ENCODE measurements at regions not wholly inside any gene's neighbourhood (a gene's known extent, or its start where the extent isn't known, plus 50 kb on each side); places are given as distances from the start of the nearest gene placed in this dataset.
"Not testable (repeated sequence)": the region's sequence is repeated elsewhere in the genome, so short reads cannot be mapped to it uniquely, and the experiment has no call there.

DNA sequence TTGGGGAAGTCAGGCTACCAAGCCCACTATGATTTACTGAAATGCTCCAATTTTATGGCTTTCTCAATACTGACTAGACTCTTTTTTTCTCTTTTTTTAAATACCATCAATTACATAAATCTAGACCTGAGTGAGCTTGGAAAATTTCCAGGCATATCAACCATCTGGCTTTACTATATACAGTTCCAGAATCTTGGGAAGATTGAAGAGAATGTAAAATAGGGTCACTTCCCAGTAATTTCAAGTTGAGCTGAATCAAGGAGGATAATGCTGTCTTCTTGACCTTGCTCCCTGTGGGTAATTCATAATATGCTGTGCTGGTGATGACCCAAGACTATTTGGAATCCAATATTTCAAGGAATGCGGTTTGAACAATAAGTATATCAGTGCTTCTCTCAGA lies 108.1 kb downstream of the MAP3K21 start:
- DNase-seq (ENCODE audit: low spot score), result no peak

DNA sequence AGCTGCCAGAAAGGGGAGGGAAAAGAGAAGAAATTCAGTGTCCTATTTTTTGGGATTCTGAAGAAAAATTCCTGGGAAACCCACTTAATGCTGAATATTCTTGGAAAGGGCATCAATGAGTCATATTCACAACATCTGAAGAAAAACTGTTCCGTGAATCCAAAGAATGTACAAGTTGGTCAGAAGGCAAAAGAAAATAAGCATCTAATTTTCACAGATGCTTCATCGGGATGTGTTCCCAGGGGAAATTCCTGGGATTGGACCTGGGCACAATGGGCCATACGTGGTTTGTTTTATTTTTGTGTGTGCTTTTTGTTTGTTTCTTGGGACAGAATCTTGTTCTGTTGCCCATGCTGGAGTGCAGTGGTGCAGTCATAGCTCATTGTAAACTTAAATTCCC lies 112.2 kb downstream of the MAP3K21 start:
- DNase-seq (ENCODE audit: low spot score), result no peak

DNA sequence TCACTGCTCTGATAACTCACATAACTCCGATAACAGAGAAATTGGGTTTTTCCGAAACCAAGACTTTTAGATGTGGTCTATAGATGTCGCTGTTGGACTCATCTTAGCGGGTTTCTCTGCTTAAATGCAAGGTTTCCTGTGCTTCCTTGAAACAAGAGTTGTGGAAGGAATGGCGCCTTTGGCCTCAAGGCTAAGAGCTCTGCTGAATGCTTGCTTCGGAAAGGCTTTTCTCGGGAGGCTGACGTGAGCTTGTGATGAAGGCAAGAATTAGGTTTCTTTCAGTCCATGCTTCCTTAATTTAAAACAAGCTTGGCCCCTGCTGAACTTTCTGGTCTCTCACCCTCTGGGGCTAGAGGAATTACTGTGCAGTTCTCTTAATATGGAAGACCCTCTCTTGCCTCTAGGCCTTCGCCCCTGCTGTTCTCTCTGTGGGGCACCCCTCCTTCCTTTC lies 113.5 kb downstream of the MAP3K21 start:
- peak; percentile 64 for DNase-seq (ENCODE audit: low spot score)

DNA sequence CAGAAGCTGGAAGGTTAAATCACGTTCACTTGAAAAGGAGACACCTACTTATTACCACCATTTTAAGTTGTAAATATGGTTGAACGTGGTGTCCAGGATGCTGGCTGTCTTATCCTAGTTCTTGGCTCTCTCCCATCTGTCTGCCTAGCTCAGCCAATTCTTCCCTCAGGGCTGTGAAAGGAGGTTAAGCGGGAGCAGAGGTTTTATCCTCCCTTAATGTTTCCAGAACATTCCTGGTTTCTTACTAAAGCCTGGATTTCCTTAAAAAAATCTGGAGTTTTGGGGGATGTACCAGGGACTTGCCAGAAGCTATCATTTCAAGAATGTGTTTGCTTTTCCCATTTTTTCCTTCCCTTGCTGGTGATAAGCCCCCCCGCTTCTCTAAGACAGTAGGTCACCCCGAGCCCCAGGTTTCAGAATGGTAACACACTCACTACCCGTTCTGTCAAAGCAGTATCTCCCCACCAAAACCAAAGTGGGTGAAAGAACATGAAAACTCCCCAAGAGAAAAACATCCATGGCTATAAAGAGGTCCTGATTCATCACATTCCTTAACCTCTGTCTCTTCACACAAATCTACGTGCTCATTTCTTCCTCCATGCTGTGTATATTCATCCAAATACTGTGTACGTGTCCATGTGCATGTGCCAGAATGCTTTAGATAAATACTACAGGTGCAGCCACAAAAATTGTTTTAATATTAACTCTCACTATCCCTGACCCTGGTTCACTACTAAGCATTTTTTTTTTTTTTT lies 114.7 kb downstream of the MAP3K21 start:
- DNase-seq (ENCODE audit: low spot score), result no peak

DNA sequence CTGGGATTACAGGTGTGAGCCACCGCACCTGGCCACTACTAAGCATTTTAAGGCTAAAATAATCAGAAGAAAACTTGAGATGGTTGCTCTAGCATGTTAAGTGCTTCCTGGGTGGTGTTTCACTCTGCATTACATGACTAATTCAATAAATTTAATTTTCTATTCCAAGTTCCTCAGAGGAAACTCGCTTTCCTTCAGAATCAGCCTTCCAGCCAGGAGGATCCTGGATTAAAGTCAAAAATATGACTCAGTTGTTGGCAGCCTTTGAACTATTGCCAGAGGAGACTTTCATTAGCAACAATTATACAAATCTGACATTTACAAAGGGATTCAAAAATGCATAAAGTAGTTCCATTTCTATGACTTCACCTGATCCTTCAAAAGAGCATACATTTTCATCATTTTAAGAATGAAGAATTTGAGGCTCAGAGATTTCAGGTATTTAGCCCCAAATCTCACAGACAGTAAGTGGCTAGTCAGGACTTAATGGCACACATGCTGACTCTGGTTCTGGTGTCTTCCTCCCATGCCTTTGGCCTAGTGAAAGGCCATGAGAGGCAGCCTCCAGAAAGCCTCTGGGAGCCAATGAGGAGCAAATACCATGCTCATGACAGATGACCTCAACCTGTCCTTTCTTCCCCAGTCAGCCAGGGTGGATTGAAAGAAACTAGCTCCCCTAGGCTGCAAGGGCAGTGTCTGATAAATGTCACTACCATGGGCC lies 115.7 kb downstream of the MAP3K21 start:
- no peak for DNase-seq (ENCODE audit: low spot score)

DNA sequence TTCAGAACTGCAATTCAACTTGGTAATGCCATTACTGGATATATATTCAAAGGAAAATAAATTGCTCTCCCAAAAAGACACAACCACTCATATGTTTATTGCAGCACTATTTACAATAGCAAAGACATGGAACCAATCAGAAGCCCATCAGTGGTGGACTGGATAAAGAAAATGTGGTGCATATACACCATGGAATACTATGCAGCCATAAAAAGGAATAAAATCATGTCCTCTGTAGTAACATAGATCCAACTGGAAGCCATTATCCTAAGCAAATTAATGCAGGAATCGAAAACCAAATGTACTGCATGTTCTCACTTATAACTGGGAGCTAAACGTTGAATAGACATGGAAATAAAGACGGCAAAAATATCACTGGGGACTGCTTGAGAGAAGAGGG lies 117.0 kb downstream of the MAP3K21 start:
- no peak for DNase-seq (ENCODE audit: low spot score)

DNA sequence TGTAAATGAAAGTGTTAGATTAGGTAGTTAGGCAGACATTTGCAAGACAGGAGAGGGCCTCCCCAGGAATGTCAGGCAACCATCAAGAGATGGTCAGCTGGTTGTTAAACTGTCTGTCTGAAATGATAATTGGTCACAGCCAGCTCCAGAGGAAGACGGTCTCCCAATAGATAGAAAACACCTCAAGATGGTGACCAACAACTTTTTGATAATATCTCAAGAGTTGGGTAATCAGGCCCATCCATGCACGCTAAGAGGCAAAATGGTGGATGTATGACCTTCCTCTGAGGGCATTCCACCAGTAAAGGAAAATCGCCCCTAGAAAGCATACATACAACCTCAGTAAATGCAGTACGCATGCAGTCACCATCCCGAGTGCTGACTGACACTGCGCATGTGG lies 118.2 kb downstream of the MAP3K21 start:
- no peak for DNase-seq (ENCODE audit: low spot score)

DNA sequence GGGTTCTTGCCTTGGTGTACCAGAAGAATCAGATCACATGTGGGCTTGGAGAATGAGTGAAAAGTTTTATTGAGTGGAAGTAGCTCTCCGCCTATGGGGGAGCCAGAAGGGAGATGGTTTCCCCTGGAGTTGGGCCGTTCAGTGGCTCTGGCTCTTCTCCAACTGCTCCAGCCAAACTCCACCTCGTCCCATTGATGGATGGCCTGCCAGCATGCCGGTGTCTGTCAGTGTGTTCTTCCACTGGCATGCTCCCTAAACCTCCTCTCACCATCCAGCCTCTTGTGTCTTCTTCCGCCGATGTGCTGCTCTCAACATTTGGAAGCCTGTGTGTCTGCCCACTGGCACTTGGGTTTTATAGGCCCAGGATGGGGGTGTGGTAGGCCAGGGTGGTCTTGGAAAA lies 119.4 kb downstream of the MAP3K21 start:
- DNase-seq (ENCODE audit: low spot score), result no peak

DNA sequence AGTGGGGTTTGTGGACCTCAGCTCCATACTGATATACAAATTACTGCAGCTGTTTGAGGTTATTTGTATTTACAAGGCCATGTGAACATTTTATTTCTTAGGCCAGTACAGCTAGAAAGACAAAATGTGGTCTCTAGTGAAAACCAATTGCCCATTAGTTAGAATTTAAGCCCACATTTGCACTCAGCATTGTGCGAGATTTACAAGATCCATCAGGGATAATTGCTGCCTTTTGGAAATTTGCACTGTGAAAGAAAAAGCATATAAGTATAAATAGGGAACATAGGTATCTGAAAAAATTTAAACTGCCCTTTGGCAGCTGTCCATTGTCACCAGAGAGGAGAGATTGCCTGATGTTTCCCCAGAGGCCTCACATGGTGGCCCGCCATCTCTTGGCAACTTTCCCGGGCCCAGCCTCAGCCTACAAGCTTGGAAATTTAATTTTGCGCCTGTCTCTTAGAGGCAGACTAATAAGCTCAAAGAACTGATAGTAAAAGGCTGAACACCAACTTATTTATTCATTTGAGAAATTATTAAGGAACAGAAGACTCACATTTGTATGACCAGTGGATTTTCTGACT lies 120.7 kb downstream of the MAP3K21 start:
- DNase-seq (ENCODE audit: low spot score), result no peak

DNA sequence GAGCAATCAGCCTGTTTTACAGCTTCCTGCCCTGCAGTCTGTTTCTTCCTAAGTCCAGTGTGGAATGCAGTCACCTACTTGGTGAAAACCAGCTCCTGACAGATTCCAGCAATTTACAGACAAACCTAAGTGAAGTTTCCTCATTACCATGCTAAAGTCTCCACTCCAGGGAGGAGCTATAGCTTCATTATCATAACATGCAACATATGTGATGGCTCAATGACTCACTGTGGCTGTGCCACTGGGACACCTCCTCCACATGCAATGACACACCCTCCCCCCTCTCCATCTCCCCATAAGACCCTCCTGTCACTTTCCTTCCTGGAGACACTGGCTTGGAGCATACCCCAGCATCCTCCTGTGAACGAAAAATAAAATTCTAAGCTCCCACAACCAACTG lies 125.2 kb downstream of the MAP3K21 start:
- DNase-seq (ENCODE audit: low spot score), result no peak

DNA sequence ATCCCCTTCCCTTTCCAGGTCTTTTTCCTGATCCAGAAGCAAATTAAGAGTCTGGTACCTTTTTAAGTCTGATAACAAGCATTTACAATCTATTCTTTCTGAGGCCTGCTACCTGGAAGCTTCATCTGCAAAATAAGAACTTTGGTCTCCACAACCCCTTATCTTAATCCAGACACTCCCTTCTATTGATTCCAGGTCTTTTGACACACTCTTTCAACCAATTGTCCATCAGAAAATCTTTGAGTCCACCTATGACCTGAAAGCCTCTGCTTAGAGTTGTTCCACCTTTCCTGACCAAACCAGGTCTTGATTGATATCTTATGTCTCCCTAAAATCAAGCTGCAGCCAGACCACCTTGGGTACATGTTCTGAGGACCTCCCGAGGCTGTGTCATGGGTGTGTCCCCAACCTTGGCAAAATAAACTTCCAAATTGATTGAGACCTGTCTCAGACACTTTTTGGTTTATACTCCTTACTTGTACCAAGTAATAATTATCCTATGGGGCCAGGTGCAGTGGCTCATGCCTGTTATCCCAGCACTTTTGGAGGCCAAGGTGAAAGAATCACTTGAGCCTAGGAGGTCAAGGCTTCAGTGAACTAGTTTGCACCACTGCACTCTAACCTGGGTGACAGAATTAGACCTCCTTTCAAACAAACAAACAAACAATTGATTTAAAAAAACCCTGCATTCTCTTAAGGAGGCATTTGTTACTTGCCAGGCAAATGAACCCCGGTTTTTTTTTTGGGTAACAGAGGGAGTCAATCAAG lies 126.1 kb downstream of the MAP3K21 start:
- DNase-seq (ENCODE audit: low spot score), result no peak

DNA sequence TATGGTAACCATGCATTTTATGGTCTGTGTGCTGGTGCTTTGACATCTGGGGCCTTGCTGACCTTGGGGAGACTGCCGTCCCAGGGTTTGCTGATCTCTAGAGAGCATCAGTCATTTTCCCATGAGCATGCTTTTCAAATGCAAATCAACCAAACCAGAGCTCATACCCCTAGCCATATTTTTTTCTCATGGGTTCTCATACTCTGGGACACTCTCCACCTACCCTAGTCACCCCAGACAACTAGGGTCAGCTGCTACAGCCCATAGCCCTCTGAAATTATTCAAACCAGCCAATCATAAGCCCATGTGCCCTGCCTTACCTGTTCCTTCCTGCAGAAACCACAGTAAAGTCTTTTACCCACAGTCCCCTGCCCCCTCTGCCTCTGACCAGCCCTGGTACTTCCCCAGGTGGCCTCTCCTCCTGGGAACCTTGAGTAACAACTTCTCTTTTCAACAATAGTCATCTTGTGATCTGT lies 132.0 kb downstream of the MAP3K21 start:
- no peak for DNase-seq (ENCODE audit: low spot score)

DNA sequence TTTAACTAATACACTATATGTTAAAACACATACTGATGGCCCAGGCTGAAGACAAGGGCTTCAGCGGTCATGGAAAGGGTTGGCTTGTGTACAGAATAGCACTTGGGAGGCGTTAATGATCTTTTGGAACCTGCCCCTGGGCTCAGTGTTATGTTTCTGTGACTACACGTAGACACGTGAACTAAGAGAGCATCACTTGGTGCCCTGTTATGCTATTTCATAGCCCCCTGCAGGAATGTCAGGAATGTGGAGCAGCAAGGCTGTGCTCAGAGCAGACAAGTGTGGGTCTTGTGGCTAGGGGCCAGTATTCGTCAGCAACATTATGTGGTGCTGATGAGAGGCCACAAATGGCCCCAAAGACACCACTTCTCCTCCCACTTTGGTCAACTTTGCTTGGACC lies 132.4 kb downstream of the MAP3K21 start:
- DNase-seq (ENCODE audit: low spot score), result no peak

DNA sequence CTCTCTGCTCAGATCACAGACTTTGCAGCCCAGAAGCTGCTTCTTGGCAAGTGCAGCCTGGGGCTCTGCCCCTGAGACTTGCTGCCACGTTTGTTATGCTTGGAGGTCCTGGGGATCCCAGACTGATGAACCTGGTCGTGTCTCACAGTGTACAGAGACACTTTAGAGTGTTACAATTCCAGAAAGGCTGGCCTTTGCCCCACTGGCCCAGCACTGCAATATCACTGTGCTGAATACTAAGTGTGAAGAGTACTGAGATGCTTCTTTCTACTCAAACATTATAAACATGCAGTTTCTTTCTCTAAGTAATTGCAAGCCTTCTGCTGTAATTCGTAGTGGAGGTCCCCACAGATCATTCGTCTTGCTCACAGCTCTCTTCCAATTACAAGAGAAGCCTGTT lies 133.2 kb downstream of the MAP3K21 start:
- DNase-seq (ENCODE audit: low spot score), result no peak

DNA sequence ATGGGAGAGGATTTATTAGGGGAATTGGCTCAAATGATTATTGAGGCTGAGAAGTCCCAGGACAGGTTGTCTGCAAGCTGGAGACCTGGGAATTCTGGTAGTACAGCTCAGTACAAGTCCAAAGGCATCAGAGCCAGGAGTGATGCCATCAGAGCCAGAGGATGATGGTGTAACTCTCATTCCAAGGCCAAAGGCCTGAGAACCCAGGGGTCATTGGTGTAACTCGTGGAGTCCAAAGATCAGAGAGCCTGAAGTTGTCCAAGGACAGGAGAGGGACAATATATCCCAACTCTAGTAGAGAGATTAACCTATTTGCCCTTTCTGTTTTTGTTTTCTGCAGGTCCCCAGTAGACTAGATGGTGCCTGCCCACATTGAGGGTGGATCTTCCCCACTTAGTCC lies 134.3 kb downstream of the MAP3K21 start:
- DNase-seq (ENCODE audit: low spot score), result no peak

DNA sequence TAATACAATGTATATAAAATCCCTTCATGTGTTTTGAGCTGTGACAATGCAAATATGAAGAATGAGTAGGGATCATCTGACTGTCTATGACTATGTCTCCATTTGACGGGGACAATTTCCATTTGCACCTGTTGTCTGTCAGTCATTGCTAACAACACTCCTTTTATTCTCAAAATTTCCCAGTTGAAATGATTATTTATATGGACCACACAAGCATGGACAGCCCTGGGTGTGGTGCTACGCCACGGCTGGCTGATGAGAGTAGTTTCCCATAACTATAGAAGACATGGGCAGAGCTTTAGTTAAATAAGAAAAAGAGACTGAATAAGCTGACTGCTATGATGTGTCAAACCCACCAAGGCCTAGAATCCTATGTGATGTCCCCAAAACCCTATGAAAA lies 135.8 kb downstream of the MAP3K21 start:
- DNase-seq (ENCODE audit: low spot score), result no peak

DNA sequence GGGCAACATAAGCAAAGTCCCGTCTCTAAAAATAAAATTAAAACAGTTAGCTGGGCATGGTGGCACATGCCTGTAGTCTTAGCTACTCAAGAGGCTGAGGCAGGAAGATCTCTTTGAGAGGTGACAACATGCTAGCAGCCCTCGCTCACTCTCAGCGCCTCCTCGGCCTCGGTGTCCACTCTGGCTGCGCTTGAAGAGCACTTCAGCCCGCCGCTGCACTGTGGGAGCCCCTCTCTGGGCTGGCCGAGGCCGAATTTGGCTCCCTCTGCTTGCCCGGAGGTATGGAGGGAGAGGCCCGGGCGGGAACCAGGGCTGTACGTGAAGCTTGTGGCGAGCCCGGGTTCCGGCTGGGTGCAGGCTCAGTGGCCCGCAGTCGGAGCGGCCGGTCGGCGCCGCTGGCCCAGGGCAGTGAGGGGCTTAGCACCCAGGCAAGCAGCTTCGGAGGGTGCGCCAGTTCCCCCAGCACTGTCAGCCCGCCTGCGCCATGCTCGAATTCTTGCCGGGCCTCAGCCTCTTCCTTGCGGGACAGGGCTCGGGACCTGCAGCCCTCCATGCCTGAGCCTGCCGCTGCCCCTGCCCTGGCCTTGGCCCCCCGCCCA lies 138.3 kb downstream of the MAP3K21 start:
- DNase-seq (ENCODE audit: low spot score), result no peak

DNA sequence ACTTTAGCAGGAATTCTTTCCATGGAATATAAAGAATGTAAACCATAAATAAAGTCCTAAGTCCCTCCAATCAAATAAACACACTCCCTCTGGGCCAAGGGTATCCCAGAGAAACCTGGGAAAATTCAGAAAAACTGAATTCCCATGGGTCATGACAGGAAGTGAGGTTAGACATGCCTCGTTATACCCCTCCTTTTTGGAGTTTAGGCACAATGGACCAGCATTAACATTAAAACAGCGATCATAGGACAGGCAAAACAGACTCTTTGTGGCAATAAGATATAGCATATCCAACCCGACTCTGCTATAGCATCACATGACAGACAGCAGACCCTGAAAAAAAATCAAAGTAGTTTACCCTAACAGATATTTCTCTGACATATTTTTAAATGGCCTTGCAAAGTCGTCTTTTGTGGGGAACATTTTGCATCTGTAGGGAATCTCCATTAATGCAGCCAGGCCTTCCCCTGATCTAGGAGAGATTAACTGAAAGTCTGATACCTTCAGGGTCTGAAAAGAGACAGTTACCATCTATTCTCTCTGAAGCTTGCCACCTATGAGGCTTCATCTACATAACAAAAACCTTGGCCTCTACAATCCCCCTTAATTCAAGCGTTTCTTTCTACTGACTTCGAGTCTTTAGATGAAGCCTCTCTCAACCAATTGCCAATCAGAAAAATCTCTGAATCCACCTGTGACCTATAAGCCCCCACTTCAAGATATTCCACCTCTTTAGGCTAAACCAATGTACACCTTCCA lies 143.0 kb upstream of the KCNK1 start:
- no peak for DNase-seq (ENCODE audit: low spot score)

DNA sequence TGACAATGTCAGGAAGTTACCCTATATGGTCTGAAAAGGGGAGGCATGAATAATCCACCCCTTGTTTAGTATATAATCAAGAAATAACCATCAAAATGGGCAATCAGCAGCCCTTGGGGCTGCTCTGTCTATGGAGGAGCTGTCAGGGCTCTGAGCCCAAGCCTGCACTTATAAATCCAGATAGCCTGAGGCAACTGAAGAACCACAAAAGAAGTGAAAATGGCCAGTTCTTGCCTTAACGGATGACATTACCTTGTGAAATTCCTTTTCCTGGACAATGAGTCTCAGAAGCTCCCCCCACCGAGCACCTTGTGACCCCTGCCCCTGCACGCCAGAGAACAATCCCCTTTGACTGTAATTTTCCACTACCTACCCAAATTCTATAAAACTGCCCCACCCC lies 142.1 kb upstream of the KCNK1 start:
- not testable (repeated sequence) for DNase-seq (ENCODE audit: low spot score)

DNA sequence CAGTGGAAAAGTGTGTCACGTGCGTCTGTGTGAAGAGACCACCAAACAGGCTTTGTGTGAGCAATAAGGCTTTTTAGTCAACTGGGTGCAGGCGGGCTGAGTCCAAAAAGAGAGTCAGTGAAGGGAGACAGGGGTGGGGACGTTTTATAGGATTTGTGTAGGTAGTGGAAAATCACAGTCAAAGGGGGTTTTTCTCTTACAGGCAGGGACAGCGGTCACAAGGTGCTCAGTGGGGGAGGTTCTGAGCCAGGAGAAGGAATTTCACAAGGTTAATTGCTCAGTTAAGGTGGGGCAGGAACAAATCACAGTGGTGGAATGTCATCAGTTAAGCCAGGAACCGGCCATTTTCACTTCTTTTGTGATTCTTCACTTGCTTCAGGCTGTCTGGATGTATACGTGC lies 141.1 kb upstream of the KCNK1 start:
- DNase-seq (ENCODE audit: low spot score), result not testable (repeated sequence)

DNA sequence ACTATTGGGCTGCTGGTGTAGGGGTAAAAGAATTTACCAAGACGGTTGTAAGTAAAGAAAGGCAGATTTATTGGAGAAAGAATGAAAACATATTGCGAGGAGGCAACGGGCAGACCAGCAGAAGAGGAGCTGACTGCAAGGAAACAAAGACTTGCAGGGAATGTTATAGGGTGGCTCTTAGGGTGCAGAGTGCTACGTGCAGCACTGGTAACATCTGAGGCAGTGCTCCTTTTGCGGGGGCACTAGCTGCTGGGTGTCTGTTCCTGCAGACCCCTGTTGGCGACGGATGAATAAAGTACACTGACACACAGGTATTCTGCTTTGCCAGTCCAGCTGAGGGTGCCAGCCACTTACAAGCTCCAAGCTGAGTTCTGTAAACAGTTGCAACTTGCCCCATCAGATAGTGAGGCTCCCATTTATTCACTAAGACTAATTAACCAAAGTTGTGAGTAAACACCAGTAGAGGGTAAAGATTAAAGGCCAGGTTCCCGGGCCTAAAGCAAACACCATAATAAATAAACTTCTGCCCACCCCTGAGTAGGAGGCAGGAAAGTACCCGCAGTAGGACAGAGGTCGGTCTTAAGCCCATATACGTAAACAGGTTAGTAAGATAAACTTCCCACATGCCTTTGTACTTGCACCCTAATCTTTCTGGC lies 140.2 kb upstream of the KCNK1 start:
- no peak for DNase-seq (ENCODE audit: low spot score)

Data from ecto neural progenitor cell (in vitro differentiated cells).